GM18867 (cell line): ENCODE measurements at regions not wholly inside any gene's neighbourhood (a gene's known extent, or its start where the extent isn't known, plus 50 kb on each side); places are given as distances from the start of the nearest gene placed in this dataset.

Experiments
- ATAC-seq: cut with Tn5 transposase; IDR thresholded peaks from one replicate; pipeline ENCODE4 v1.9.1; 2021; ENCODE audit warnings: mild to moderate bottlenecking, moderate library complexity; ENCODE audit not compliant: unreplicated experiment

GRCh38 chr4:119725011-119725410 is 96.4 kb upstream of the PDE5A start:
- no peak for ATAC-seq

- no peak for ATAC-seq
These were observed 94.1 kb upstream of the PDE5A start for GRCh38 chr4:119722670-119723069.

GRCh38 chr4:119721878-119722277 is 93.3 kb upstream of the PDE5A start:
- ATAC-seq: no peak

GRCh38 chr4:119715490-119716445 is 87.2 kb upstream of the PDE5A start:
- no peak for ATAC-seq

- no peak for ATAC-seq
These were observed 80.8 kb upstream of the PDE5A start for GRCh38 chr4:119709418-119709817.

- ATAC-seq: no peak
These were observed 78.7 kb upstream of the PDE5A start for GRCh38 chr4:119707336-119707735.

- no peak for ATAC-seq
These were observed 78.2 kb upstream of the PDE5A start for GRCh38 chr4:119706804-119707203.

GRCh38 chr4:119697887-119698393 is 69.3 kb upstream of the PDE5A start:
- ATAC-seq: no peak

- no peak for ATAC-seq
These were observed 68.4 kb upstream of the PDE5A start for GRCh38 chr4:119696963-119697362.

- ATAC-seq: no peak
These were observed 66.6 kb upstream of the PDE5A start for GRCh38 chr4:119695216-119695615.

- ATAC-seq: no peak
These were observed 64.5 kb upstream of the PDE5A start for GRCh38 chr4:119693126-119693525.

- no peak for ATAC-seq
These were observed 63.4 kb upstream of the PDE5A start for GRCh38 chr4:119692001-119692400.

GRCh38 chr4:119690871-119691270 is 62.3 kb upstream of the PDE5A start:
- ATAC-seq: no peak

GRCh38 chr4:119688446-119688845 is 59.8 kb upstream of the PDE5A start:
- no peak for ATAC-seq

GRCh38 chr4:119684463-119684862 is 55.9 kb upstream of the PDE5A start:
- ATAC-seq: no peak

- no peak for ATAC-seq
These were observed 54.9 kb upstream of the PDE5A start for GRCh38 chr4:119683518-119683917.

GRCh38 chr4:119682099-119682498 is 53.5 kb upstream of the PDE5A start:
- no peak for ATAC-seq

- ATAC-seq: no peak
These were observed 50.6 kb upstream of the PDE5A start for GRCh38 chr4:119679251-119679650.

GRCh38 chr4:119678761-119679160 is 50.2 kb upstream of the PDE5A start:
- ATAC-seq: no peak
